SK-N-SH treated with all-trans-retinoic acid at 6 μM for 48 hours (cell line): ENCODE measurements at regions not wholly inside any gene's neighbourhood (a gene's known extent, or its start where the extent isn't known, plus 50 kb on each side); places are given as distances from the start of the nearest gene placed in this dataset.

Experiments used
- ARNTL ChIP-seq: fragments of 450-650 bp; formaldehyde crosslinking; IDR thresholded peaks from 2 replicates; pipeline ENCODE4 v1.5.0; 2020; ENCODE audit warnings: low read depth, mild to moderate bottlenecking, moderate library complexity, borderline replicate concordance
- PATZ1 ChIP-seq: fragments of 250-450 bp; sonication (Bioruptor Pico); IDR thresholded peaks from 2 replicates; pipeline ENCODE4 v1.8.0; 2020; ENCODE audit warnings: mild to moderate bottlenecking, moderate library complexity, borderline replicate concordance
- RARB ChIP-seq: fragments of 250-450 bp; sonication (Bioruptor Pico); IDR thresholded peaks from 2 replicates; pipeline ENCODE4 v1.8.0; 2021; ENCODE audit warnings: mild to moderate bottlenecking, moderate library complexity
- TCF4 ChIP-seq: fragments of 250-450 bp; sonication (Bioruptor Pico); IDR thresholded peaks from 2 replicates; pipeline ENCODE4 v1.8.0; 2021; ENCODE audit warnings: mild to moderate bottlenecking, moderate library complexity, borderline replicate concordance
- ZFP30 ChIP-seq: fragments of 450-650 bp; formaldehyde crosslinking; IDR thresholded peaks from 2 replicates; pipeline ENCODE4 v1.5.0; 2022; ENCODE audit warnings: mild to moderate bottlenecking, moderate library complexity
- ZNF565 ChIP-seq: fragments of 450-650 bp; formaldehyde crosslinking; conservative IDR thresholded peaks from 2 replicates; pipeline ENCODE4 v1.5.0; 2020; ENCODE audit warnings: low read depth, mild to moderate bottlenecking, moderate library complexity
- TF ChIP-seq, protein P1 (sequence below): fragments of 250-450 bp; sonication (Bioruptor Pico); IDR thresholded peaks from 2 replicates; pipeline ENCODE4 v1.8.0; 2021; ENCODE audit warnings: low read depth, mild to moderate bottlenecking, moderate library complexity, borderline replicate concordance

DNA sequence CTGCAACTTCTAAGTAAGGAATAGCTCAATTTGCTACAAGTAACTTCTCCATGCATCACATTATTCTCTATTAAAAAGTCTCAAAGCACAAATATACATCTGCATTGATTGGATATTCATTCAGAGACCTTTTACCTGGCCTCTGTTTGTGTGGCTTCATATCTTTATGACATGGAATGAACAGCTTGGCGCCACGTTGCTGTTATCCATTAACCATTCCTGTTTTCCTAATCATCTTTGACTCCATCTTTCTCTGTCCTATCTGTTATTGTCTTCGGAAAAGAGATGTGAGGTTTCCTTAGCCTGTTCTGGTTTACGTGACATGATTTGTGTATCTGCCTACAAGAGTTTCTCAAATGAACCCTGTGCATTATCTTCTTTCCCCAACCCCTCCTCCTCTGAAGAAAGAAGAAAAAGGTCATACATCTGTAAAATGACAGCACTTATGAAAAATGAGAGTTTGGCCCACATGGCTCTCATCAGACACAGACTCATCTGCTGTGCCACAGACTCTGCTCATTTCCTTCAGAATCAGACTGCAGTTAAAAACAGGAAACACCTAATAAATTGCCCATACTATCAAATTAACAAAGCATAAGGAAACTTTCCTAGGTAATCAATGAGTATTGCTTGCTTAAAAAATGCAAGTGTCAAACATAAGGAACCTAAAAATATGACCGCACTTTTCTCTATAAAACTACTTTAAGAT, 347.6 kb upstream of the FAM241A start:
- TF ChIP-seq ZFP30 (CRISPR knock-in tag) (no peak), RARB (CRISPR knock-in tag) (no peak), PATZ1 (CRISPR knock-in tag) (no peak), ARNTL (CRISPR knock-in tag) (no peak), TCF4 (CRISPR knock-in tag) (no peak), ZNF565 (no peak)
- TF ChIP-seq, protein P1, sequence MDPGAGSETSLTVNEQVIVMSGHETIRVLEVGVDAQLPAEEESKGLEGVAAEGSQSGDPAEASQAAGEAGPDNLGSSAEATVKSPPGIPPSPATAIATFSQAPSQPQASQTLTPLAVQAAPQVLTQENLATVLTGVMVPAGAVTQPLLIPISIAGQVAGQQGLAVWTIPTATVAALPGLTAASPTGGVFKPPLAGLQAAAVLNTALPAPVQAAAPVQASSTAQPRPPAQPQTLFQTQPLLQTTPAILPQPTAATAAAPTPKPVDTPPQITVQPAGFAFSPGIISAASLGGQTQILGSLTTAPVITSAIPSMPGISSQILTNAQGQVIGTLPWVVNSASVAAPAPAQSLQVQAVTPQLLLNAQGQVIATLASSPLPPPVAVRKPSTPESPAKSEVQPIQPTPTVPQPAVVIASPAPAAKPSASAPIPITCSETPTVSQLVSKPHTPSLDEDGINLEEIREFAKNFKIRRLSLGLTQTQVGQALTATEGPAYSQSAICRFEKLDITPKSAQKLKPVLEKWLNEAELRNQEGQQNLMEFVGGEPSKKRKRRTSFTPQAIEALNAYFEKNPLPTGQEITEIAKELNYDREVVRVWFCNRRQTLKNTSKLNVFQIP = no peak
